ENCODE measurements at regions not wholly inside any gene's neighbourhood (a gene's known extent, or its start where the extent isn't known, plus 50 kb on each side); places are given as distances from the start of the nearest gene placed in this dataset.

DNA sequence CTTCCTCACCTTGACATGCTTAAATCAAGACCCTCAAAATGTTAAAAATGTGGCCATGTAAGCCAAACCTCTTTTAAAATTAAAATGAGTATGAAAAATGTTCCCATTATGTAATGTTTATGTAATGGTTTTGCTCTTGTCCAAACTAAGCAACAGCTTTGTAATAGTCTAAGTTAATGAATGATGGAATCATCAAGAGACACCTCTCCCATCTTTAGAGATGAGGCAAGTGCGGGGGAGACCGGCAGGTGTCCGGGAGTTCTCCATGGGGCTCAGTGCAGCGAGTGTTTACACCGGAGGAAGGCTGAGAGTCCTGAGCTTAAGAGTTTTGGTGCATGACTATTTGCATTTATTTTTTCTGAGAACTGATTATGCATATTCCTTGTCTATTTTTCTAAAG is 384.9 kb upstream of the RNF32 start:
- TF ChIP-seq EZH2 (IDR thresholded peaks at IDR 0.05; ENCODE audit: insufficient read depth, poor library complexity, severe bottlenecking) (no peak), EZH2phosphoT487 (IDR thresholded peaks at IDR 0.05; ENCODE audit: insufficient read depth, low read depth) (no peak)
- 24 to 27% methylated on average over 5 of the region's 5 CpGs for WGBS, 2 experiments (ENCODE audit: low coverage in 1 of 2, low lambda C conversion rate in 2 of 2, missing lambda C conversion rate in 2 of 2)
- no peak for DNase-seq
- no peaks in the 10 kb centered on the region for H3F3A ChIP-seq (ENCODE audit: insufficient read depth)
- no peaks in the 10 kb centered on the region for H3K9me2 ChIP-seq (ENCODE audit: insufficient read depth)
- in situ Hi-C loops (cut with MboI), result no loop called here
- no peak overlapping the region for H3K27ac ChIP-seq
- no peaks in the 10 kb centered on the region for H3K79me2 ChIP-seq (ENCODE audit: insufficient read depth)
- H3K27me3 ChIP-seq (replicated peaks; ENCODE audit: insufficient read depth), result no peaks in the 10 kb centered on the region
- no peaks in the 10 kb centered on the region for H3K4me1 ChIP-seq (ENCODE audit: insufficient read depth)
- no peak overlapping the region for H3K4me3 ChIP-seq
- no peak overlapping the region for H3K4me2 ChIP-seq (ENCODE audit: unreplicated experiment)
- H2AFZ ChIP-seq, result no peak overlapping the region
- H3K9ac ChIP-seq, result no peak overlapping the region
- H3K9me3 ChIP-seq (ENCODE audit: low read depth), result no peaks in the 10 kb centered on the region
- no peaks in the 10 kb centered on the region for H3K36me3 ChIP-seq (ENCODE audit: low read depth)
- H4K20me1 ChIP-seq (ENCODE audit: insufficient read depth), result no peaks in the 10 kb centered on the region

DNA sequence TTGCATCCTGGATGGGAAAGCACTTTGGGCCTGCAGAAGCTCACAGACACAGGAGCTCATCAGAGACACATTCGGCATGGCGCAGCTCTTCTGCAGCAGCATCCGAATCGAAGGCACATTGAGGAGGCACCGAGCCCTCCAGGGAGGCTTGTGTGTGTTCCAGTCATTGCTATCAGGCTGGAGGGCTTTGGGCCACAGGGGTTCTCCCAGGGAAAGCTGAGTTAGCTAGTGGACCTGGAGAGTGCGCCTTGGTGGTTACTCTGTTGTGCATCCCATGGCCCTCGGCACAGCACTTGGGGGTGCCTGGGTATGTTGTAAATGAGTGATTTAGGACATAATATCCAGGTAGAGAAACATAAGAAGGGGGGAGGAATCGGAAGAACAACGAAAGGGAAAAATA is 388.7 kb upstream of the RNF32 start:
- H3K36me3 ChIP-seq (ENCODE audit: low read depth), result no peaks in the 10 kb centered on the region
- H3K4me2 ChIP-seq (ENCODE audit: unreplicated experiment), result no peak overlapping the region
- H3K9ac ChIP-seq, result no peak overlapping the region
- in situ Hi-C loops (cut with MboI), result no loop called here
- H2AFZ ChIP-seq, result no peak overlapping the region
- H3K27me3 ChIP-seq (replicated peaks; ENCODE audit: insufficient read depth), result no peaks in the 10 kb centered on the region
- TF ChIP-seq EZH2phosphoT487 (IDR thresholded peaks at IDR 0.05; ENCODE audit: insufficient read depth, low read depth) (no peak), EZH2 (IDR thresholded peaks at IDR 0.05; ENCODE audit: insufficient read depth, poor library complexity, severe bottlenecking) (no peak)
- H4K20me1 ChIP-seq (ENCODE audit: insufficient read depth), result no peaks in the 10 kb centered on the region
- no peaks in the 10 kb centered on the region for H3K9me2 ChIP-seq (ENCODE audit: insufficient read depth)
- H3K27ac ChIP-seq, result no peak overlapping the region
- no peaks in the 10 kb centered on the region for H3K9me3 ChIP-seq (ENCODE audit: low read depth)
- H3F3A ChIP-seq (ENCODE audit: insufficient read depth), result no peaks in the 10 kb centered on the region
- WGBS, 2 experiments (ENCODE audit: low coverage in 1 of 2, low lambda C conversion rate in 2 of 2, missing lambda C conversion rate in 2 of 2), result 28 to 39% methylated on average over 9 of the region's 9 CpGs
- H3K4me1 ChIP-seq (ENCODE audit: insufficient read depth), result no peaks in the 10 kb centered on the region
- no peak for DNase-seq
- H3K79me2 ChIP-seq (ENCODE audit: insufficient read depth), result no peaks in the 10 kb centered on the region
- H3K4me3 ChIP-seq, result no peak overlapping the region

DNA sequence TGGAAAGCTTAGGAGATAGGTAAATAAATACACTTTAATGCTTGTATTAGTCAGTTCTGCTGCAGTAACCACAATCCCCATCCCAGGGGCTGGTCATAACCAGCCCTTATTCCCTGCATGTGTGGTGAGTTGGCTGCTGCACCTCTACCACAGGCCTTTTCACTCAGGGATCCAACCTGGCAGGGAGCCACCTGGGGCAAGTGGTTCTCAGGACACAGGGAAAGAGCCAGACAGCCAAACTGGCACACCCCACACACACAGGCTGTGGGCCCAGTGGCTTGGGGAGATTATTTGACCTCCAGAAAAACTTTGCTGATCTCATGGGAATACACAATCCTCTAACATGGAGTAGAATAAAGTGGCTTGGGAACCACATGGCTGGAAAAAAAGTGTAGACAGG is 400.0 kb upstream of the RNF32 start:
- H3K27me3 ChIP-seq (replicated peaks; ENCODE audit: insufficient read depth), result no peaks in the 10 kb centered on the region
- no peak overlapping the region for H3K4me3 ChIP-seq
- in situ Hi-C loops (cut with MboI), result no loop called here
- H4K20me1 ChIP-seq (ENCODE audit: insufficient read depth), result no peaks in the 10 kb centered on the region
- no peaks in the 10 kb centered on the region for H3K36me3 ChIP-seq (ENCODE audit: low read depth)
- no peaks in the 10 kb centered on the region for H3K9me2 ChIP-seq (ENCODE audit: insufficient read depth)
- H3F3A ChIP-seq (ENCODE audit: insufficient read depth), result no peaks in the 10 kb centered on the region
- H3K4me1 ChIP-seq (ENCODE audit: insufficient read depth), result no peaks in the 10 kb centered on the region
- no peak for DNase-seq
- H2AFZ ChIP-seq, result no peak overlapping the region
- no peaks in the 10 kb centered on the region for H3K9me3 ChIP-seq (ENCODE audit: low read depth)
- no peak overlapping the region for H3K4me2 ChIP-seq (ENCODE audit: unreplicated experiment)
- no peak overlapping the region for H3K9ac ChIP-seq
- no peak overlapping the region for H3K27ac ChIP-seq
- TF ChIP-seq EZH2phosphoT487 (IDR thresholded peaks at IDR 0.05; ENCODE audit: insufficient read depth, low read depth) (no peak), EZH2 (IDR thresholded peaks at IDR 0.05; ENCODE audit: insufficient read depth, poor library complexity, severe bottlenecking) (no peak)
- no peaks in the 10 kb centered on the region for H3K79me2 ChIP-seq (ENCODE audit: insufficient read depth)

DNA sequence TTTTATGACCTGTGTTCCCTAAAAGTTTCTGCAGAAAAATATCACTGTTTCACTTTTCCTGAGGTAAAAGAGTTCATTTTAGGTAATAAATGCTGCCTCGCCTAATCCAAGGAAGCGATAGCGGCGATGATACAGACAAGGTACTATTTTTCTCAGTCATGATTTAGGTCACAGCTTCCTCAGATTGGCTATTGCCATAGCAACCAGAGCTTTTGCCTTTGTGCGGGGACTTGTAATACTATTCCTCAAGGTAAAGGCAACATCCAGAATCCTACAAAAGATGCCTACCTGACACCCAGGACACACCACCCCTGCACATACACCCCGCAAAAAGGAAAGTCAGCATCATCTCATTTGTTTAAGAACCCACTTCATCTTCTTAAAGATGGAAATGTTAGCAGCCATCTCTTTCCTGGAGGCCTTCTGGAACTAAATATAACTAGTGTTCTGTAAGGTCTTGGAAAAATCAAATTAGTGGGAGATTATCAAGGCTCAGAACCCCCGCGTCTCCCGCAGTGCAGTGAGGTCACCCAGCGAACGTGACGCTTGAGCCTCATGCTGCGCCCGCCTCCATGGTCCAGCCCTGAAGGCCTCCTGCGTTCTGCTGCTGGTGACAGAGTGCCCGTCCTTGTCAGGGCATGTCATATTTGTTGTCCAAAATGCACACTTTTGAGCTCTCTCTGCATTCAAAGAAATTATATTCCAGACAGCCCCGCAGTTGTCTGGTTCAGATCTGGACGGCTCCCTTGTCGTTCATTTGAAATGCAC is 402.0 kb upstream of the RNF32 start:
- no peak for DNase-seq
- Histone ChIP-seq H3F3A (ENCODE audit: insufficient read depth) (no peaks in the 10 kb centered on the region), H3K27me3 (replicated peaks; ENCODE audit: insufficient read depth) (no peaks in the 10 kb centered on the region), H3K79me2 (ENCODE audit: insufficient read depth) (no peaks in the 10 kb centered on the region), H4K20me1 (ENCODE audit: insufficient read depth) (no peaks in the 10 kb centered on the region), H3K9ac (no peak overlapping the region), H3K36me3 (ENCODE audit: low read depth) (no peaks in the 10 kb centered on the region), H3K9me3 (ENCODE audit: low read depth) (no peaks in the 10 kb centered on the region), H3K4me2 (ENCODE audit: unreplicated experiment) (no peak overlapping the region), H3K4me3 (no peak overlapping the region), H2AFZ (no peak overlapping the region), H3K4me1 (ENCODE audit: insufficient read depth) (no peaks in the 10 kb centered on the region), H3K27ac (no peak overlapping the region), H3K9me2 (ENCODE audit: insufficient read depth) (no peaks in the 10 kb centered on the region)
- TF ChIP-seq EZH2 (IDR thresholded peaks at IDR 0.05; ENCODE audit: insufficient read depth, poor library complexity, severe bottlenecking) (no peak), EZH2phosphoT487 (IDR thresholded peaks at IDR 0.05; ENCODE audit: insufficient read depth, low read depth) (no peak)
- WGBS, 2 experiments (ENCODE audit: low coverage in 1 of 2, low lambda C conversion rate in 2 of 2, missing lambda C conversion rate in 2 of 2), result 69 to 71% methylated on average over 19 of the region's 19 CpGs
- in situ Hi-C loops (cut with MboI), result no loop called here

DNA sequence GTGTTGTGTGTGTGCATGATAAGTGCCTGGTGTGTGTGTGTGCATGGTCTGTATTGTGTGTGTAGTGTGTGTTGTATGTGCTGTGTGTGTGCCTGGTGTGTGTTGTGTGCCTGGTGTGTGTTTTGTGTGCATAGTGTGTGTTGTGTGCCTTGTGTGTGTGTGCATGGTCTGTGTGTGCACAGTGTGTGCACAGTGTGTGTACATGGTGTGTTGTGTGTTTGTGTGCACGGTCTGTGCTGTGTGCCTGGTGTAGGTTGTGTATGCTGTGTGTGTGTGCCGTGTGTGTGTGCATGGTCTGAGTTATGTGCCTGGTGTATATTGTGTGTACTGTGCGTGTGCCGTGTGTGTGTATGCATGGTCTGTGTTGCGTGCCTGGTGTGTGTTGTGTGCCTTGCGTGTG is 403.0 kb upstream of the RNF32 start:
- no peak overlapping the region for H3K9ac ChIP-seq
- no peak for TF ChIP-seq EZH2 (IDR thresholded peaks at IDR 0.05; ENCODE audit: insufficient read depth, poor library complexity, severe bottlenecking)
- no peak for TF ChIP-seq EZH2phosphoT487 (IDR thresholded peaks at IDR 0.05; ENCODE audit: insufficient read depth, low read depth)
- in situ Hi-C loops (cut with MboI), result no loop called here
- no peak for DNase-seq
- no peaks in the 10 kb centered on the region for H3K9me2 ChIP-seq (ENCODE audit: insufficient read depth)
- no peaks in the 10 kb centered on the region for H3K9me3 ChIP-seq (ENCODE audit: low read depth)
- no peaks in the 10 kb centered on the region for H3K4me1 ChIP-seq (ENCODE audit: insufficient read depth)
- no peaks in the 10 kb centered on the region for H4K20me1 ChIP-seq (ENCODE audit: insufficient read depth)
- no peaks in the 10 kb centered on the region for H3F3A ChIP-seq (ENCODE audit: insufficient read depth)
- no peaks in the 10 kb centered on the region for H3K79me2 ChIP-seq (ENCODE audit: insufficient read depth)
- H2AFZ ChIP-seq, result no peak overlapping the region
- no peak overlapping the region for H3K4me2 ChIP-seq (ENCODE audit: unreplicated experiment)
- no peaks in the 10 kb centered on the region for H3K36me3 ChIP-seq (ENCODE audit: low read depth)
- WGBS, 2 experiments (ENCODE audit: low coverage in 1 of 2, low lambda C conversion rate in 2 of 2, missing lambda C conversion rate in 2 of 2), result 68 to 71% methylated on average over 6 of the region's 6 CpGs
- H3K4me3 ChIP-seq, result no peak overlapping the region
- H3K27ac ChIP-seq, result no peak overlapping the region
- H3K27me3 ChIP-seq (replicated peaks; ENCODE audit: insufficient read depth), result no peaks in the 10 kb centered on the region

Measured in GM23248 (cell line).